Ishikawa (cell line): ENCODE measurements at regions not wholly inside any gene's neighbourhood (a gene's known extent, or its start where the extent isn't known, plus 50 kb on each side); places are given as distances from the start of the nearest gene placed in this dataset.

Experiments
- CEBPB ChIP-seq: IDR thresholded peaks from 2 replicates; pipeline ENCODE4 v1.6.1; 2012
- CREB1 ChIP-seq: IDR thresholded peaks from 2 replicates; pipeline ENCODE4 v1.6.1; 2012; ENCODE audit warnings: low read depth
- EP300 ChIP-seq: IDR thresholded peaks from 2 replicates; pipeline ENCODE4 v1.6.1; 2012; ENCODE audit warnings: borderline replicate concordance
- FOXM1 ChIP-seq: IDR thresholded peaks from 2 replicates; pipeline ENCODE4 v1.6.1; 2012; ENCODE audit warnings: low read depth, borderline replicate concordance
- MAX ChIP-seq: IDR thresholded peaks from 2 replicates; pipeline ENCODE4 v1.6.1; 2012
- TAF1 ChIP-seq: IDR thresholded peaks from 2 replicates; pipeline ENCODE4 v1.6.1; 2012; ENCODE audit warnings: low read depth, mild to moderate bottlenecking
- TCF12 ChIP-seq: IDR thresholded peaks from 2 replicates; pipeline ENCODE4 v1.6.1; 2012; ENCODE audit warnings: low read depth
- YY1 ChIP-seq: IDR thresholded peaks from 2 replicates; pipeline ENCODE4 v1.6.1; 2012; ENCODE audit warnings: low read depth

- TF ChIP-seq CREB1 (no peak), TCF12 (no peak), FOXM1 (no peak), CEBPB (no peak), MAX (no peak), TAF1 (no peak), YY1 (no peak), EP300 (no peak)
These were observed 149.6 kb downstream of the COX18 start for GRCh38 chr4:72919937-72920336.
